ENCODE measurements at regions not wholly inside any gene's neighbourhood (a gene's known extent, or its start where the extent isn't known, plus 50 kb on each side); places are given as distances from the start of the nearest gene placed in this dataset.

DNA sequence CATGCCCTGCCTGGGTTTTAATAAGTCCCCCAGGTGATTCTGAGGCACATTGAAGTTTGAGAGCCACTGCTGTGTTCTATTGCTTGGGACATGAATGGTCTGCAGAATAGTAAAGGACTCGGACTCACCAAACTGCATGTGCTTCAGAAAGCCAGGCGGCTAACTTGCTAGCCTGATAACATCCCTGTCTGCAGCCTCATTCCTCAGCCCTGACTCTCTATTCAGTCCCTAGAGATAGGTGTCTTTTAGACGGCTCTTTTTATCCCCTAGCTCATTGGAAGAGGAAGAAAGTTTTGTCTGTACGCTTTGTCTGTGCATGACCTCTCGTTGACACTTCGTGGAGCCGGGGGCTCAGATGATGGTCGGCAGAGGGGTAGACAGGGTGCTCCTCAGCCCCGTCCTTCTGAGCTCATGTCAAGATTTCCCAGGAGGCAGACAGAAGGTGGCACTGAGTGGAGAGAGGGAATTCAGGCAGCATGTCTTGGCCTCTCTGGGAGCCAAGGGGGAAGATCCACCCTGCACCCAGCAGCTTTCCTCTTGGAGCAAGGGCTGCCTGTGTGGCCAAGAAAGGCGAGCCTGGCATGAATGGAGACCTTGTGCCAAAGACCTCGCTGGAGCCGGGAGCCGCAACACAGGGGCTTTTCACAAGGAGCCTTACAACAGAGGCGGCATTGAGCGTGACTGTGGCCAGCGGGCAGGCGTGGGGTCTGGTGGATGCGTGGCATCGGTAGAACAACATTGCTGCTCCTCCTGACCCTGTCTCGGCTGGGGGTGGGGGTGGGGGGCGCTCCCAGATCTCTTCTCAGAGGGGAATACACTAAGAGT lies 51.1 kb upstream of the PODXL start:
- H3K4me3 ChIP-seq: no peak overlapping the region
- CTCF ChIA-PET (ENCODE audit: low intra/inter-chr PET ratio): no interaction called here
- no peak overlapping the region for H2AFZ ChIP-seq (ENCODE audit: low read depth, low read length)
- TF ChIP-seq ELF2 (CRISPR knock-in tag; IDR thresholded peaks at IDR 0.05): no peak
- TF ChIP-seq SMAD4 (CRISPR knock-in tag; conservative IDR thresholded peaks at IDR 0.05): no peak
- TF ChIP-seq, protein P1, sequence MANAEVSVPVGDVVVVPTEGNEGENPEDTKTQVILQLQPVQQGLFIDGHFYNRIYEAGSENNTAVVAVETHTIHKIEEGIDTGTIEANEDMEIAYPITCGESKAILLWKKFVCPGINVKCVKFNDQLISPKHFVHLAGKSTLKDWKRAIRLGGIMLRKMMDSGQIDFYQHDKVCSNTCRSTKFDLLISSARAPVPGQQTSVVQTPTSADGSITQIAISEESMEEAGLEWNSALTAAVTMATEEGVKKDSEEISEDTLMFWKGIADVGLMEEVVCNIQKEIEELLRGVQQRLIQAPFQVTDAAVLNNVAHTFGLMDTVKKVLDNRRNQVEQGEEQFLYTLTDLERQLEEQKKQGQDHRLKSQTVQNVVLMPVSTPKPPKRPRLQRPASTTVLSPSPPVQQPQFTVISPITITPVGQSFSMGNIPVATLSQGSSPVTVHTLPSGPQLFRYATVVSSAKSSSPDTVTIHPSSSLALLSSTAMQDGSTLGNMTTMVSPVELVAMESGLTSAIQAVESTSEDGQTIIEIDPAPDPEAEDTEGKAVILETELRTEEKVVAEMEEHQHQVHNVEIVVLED (CRISPR knock-in tag; IDR thresholded peaks at IDR 0.05): no peak
- no peak for TF ChIP-seq ZSCAN32 (CRISPR knock-in tag; IDR thresholded peaks at IDR 0.05)
- TF ChIP-seq, protein P2, sequence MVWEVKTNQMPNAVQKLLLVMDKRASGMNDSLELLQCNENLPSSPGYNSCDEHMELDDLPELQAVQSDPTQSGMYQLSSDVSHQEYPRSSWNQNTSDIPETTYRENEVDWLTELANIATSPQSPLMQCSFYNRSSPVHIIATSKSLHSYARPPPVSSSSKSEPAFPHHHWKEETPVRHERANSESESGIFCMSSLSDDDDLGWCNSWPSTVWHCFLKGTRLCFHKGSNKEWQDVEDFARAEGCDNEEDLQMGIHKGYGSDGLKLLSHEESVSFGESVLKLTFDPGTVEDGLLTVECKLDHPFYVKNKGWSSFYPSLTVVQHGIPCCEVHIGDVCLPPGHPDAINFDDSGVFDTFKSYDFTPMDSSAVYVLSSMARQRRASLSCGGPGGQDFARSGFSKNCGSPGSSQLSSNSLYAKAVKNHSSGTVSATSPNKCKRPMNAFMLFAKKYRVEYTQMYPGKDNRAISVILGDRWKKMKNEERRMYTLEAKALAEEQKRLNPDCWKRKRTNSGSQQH (CRISPR knock-in tag; IDR thresholded peaks at IDR 0.05): no peak
- no peak for TF ChIP-seq HDAC6 (IDR thresholded peaks at IDR 0.05; ENCODE audit: low read depth, low read length)
- no peak for TF ChIP-seq MAFK (IDR thresholded peaks at IDR 0.05; ENCODE audit: low read length)
- TF ChIP-seq KAT7 (CRISPR knock-in tag; IDR thresholded peaks at IDR 0.05; ENCODE audit: borderline replicate concordance): no peak
- TF ChIP-seq, protein P3, sequence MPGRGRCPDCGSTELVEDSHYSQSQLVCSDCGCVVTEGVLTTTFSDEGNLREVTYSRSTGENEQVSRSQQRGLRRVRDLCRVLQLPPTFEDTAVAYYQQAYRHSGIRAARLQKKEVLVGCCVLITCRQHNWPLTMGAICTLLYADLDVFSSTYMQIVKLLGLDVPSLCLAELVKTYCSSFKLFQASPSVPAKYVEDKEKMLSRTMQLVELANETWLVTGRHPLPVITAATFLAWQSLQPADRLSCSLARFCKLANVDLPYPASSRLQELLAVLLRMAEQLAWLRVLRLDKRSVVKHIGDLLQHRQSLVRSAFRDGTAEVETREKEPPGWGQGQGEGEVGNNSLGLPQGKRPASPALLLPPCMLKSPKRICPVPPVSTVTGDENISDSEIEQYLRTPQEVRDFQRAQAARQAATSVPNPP (IDR thresholded peaks at IDR 0.05; ENCODE audit: borderline replicate concordance, insufficient read depth, insufficient read length): no peak
- in situ Hi-C loops (cut with MboI) (no loop called here), intact Hi-C loops (cut with micrococcal nuclease) (no loop called here)
- H4K20me1 ChIP-seq (replicated peaks; ENCODE audit: control insufficient read depth, insufficient read depth, low read length): peaks cover 19% of the 10 kb centered on the region
- ATAC-seq (no peak), DNase-seq (ENCODE audit: extremely low read depth in 1 of 4, low spot score in 3 of 4) (no peak), FAIRE-seq (peak; percentile 75)
- H3K27me3 ChIP-seq (ENCODE audit: control insufficient read depth in 2 of 2, insufficient read depth in 2 of 2, low read length in 2 of 2): peaks cover 51 to 79% of the 10 kb centered on the region in 2 experiments
- H3K36me3 ChIP-seq (ENCODE audit: control insufficient read depth, insufficient read depth, low read length): no peaks in the 10 kb centered on the region
- H3K79me2 ChIP-seq (ENCODE audit: control insufficient read depth, insufficient read depth, low read length): no peaks in the 10 kb centered on the region
- H3K9me1 ChIP-seq (ENCODE audit: control insufficient read depth, insufficient read depth, low read length): no peaks in the 10 kb centered on the region
- H3K9me3 ChIP-seq (replicated peaks; ENCODE audit: control insufficient read depth, insufficient read depth, low read depth, low read length): no peaks in the 10 kb centered on the region
- POLR2A ChIA-PET: interaction anchor here (0.6 to 1.0 kb wide), 2 partner anchors 8 to 21 kb away, joined by 3 to 6 read pairs; no protein-coding TSS in a partner anchor
- no TSS peak for BruUV-seq (replicated peaks)
- H3K4me2 ChIP-seq (ENCODE audit: insufficient read depth, low read length): no peak overlapping the region
- peaks cover 4 to 5% of the 10 kb centered on the region in 2 experiments; a peak in 2 of 5 replicates for H3K4me1 ChIP-seq (replicated peaks in 1 of 2; ENCODE audit: control insufficient read depth in 2 of 2, insufficient read depth in 2 of 2, low read length in 2 of 2)
- H3K9ac ChIP-seq (ENCODE audit: insufficient read depth in 1 of 2, low read depth in 2 of 2, low read length in 2 of 2): no peak overlapping the region
- 3% methylated on average over 21 of the region's 21 CpGs for WGBS (ENCODE audit: insufficient coverage, low coverage, missing lambda C conversion rate)
- H3K27ac ChIP-seq (ENCODE audit: extremely low read depth, low read depth, low read length): no peak overlapping the region
